M059J (cell line): ENCODE measurements at regions not wholly inside any gene's neighbourhood (a gene's known extent, or its start where the extent isn't known, plus 50 kb on each side); places are given as distances from the start of the nearest gene placed in this dataset.
A peak's percentile ranks its signal among the peaks of the same experiment; 100 is the strongest.
"Not testable (repeated sequence)": the region's sequence is repeated elsewhere in the genome, so short reads cannot be mapped to it uniquely, and the experiment has no call there.

Source experiments
- DNase-seq: peaks from one replicate; pipeline ENCODE4 v3.0.0-alpha.2; 2012; ENCODE audit warnings: low read depth

GRCh38 chr2:238723740-238724320 is 124.1 kb upstream of the TWIST2 start:
- DNase-seq, result not testable (repeated sequence)

DNA sequence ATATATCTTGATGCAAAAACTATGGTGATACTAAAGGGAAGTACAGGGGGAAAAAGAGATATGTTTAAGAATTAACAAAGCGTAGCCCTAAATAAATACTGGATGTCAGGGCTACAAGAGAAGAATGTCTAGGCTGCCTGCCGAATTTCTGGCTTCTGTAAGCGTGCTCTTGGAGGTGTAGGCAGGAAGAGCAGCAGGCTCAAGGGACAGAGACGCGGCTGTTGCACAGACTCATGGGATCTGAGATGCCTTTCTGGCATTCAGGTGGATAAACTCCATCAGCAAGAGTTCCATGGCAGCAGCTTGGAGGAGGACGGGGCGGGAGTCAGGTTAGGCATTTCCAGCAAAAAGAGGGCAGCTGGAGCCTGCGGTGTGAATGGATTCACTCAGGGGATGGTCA is 123.2 kb upstream of the TWIST2 start:
- DNase-seq, result no peak

DNA sequence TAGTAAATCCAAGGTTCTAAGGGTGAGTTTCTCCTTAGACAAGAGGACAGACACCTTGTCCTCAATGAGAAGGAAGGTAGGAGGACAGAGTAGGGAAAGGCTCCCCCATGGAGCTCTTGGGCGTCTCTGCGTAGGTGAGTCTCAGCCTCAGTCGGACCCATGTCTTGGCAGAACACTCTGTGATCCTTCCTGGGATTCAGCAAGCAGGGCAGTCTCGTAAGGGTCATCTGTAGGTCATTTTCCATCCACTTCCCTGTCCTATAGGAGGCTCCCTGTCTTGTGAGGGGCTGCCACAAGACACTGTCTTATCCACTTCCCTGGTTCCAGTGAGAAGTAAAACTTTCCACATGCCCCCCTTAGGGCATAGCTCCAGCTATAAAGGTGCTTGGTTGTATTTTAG is 122.6 kb upstream of the TWIST2 start:
- DNase-seq, result no peak

- DNase-seq, result no peak
These were observed 121.0 kb upstream of the TWIST2 start for GRCh38 chr2:238726670-238727584.

- DNase-seq, result no peak
These were observed 120.1 kb upstream of the TWIST2 start for GRCh38 chr2:238727585-238728329.

GRCh38 chr2:238728330-238729260 is 119.3 kb upstream of the TWIST2 start:
- DNase-seq, result peak; percentile 37

- no peak for DNase-seq
These were observed 118.5 kb upstream of the TWIST2 start for GRCh38 chr2:238729261-238729935.

DNA sequence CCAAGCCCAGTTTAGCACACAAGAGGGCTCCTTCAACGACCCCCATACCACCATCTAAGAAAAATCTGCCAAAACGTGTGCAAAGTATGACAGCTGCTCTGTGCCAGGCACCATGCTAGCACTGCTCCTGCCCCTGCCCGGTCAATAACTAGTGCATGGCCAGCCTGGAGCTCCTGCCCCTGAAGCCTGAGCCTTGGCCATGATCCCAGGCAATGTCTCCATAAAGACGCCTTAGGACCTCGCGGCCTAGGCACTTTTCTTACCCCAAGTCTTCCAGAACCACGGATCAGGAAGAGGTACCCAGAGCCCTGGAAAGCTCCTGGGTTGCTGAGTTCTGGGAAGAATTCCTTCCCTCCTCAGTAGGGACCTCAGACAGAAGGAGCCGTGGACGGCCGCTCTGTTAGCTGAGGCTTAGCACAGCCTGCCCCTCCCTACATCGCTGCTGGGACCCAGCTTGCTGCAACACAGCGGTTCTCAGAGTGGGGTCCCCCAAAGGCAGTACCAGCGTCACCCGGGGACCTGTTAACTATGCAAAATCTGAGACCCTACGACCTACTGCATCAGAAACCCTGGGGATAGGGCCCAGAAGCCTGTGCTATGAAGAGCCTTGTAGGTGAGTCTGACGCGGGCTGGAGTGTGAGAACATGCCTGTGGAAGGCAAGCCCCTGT is 117.8 kb upstream of the TWIST2 start:
- no peak for DNase-seq

- DNase-seq, result no peak
These were observed 117.0 kb upstream of the TWIST2 start for GRCh38 chr2:238730881-238731280.

DNA sequence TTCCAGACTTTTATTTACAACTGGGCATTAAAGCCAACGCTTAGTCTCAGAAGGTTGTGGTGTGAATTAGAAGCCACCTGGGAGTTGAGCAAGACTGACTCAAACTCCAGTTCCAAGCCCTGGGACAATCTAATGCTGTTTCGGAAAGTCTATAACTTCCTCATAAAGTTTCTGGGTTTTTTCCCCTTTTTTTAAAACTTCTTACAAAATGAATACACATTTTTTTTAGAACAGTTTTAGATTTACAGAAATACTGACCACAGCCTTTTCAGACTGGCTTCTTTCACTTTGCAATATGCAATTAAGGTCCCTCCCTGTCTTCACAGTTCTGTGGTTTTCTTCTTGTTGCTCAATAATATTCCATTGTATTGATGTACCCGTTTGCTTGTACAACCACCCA is 115.9 kb upstream of the TWIST2 start:
- DNase-seq, result no peak

DNA sequence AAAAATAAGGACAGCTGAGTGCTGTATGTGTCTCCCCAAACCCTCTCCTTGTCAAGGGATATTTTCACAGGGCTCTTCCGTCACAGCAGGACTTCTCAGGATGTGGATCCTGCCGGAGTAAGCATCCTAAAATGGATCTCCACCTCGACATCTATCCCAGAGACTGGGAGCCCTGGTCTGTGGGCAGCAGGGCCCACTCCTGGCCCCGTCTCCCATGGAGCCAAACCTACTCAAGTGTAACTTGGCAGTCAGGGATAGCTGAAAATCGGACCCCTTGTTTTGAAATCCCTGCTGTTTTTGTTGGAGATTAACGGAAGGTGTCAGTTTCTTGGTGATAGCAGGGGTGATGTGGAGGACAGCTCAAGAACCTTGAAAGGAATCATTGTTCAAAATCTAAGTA is 109.0 kb upstream of the TWIST2 start:
- no peak for DNase-seq

GRCh38 chr2:238739668-238740067 is 108.2 kb upstream of the TWIST2 start:
- DNase-seq, result no peak

GRCh38 chr2:238741277-238741676 is 106.6 kb upstream of the TWIST2 start:
- DNase-seq, result no peak

DNA sequence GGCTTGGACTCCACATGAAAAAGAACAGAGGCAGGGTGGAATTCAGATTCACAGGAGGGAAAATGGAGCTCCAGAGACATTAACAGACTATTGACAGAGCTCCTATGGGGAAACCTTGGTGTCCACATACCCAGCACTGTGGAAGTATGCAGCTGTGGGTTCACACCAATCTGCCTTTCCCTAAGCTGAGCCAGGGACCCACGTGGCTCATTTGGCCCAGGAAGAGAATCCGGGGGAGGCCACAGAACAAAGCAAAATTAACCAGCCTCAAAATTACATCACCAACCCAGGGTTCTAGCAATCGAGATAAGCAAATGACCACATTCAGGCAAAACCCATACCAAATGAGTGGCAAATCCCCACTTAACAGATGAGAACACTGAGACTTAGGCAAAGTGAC is 105.8 kb upstream of the TWIST2 start:
- DNase-seq, result no peak

GRCh38 chr2:238742664-238743063 is 105.2 kb upstream of the TWIST2 start:
- no peak for DNase-seq

DNA sequence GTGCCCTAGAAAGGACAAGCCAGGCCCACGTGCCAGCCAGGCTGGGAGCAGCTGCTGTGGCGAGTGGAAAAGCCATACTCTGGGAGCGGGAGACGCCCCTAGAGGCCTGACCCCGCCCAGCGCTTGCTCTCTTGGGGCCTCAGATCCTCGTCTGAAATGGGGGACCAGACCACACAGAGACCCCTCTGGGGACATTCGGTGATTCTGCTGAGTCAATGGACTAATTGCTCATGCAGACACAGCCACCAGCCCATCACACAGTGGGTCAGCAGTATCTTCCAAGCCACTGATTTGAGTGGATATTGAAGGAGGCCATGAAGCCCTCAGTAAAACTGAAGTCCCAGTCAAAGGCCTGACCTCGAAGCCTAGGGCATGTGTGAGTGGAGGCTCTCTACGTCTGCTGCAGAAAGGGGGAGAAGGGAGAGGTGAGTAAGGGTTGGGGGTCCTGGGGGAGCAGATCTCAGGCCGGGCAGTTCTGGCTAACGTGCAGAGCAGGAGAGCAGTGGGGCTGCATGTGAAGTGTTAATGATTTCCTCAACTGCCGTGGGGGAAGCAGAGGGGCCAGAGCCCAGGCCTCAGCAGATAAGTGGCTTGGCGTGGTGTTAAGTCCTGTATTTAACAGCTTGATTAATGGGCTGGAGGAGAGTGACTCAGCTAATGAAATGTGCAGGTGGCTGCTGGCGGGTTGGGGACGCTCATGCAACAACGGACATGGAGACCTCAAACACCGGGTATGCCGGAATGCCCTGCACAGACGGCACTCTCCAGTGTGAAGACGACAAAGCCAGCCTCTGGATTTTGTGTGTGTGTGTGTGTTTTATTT is 104.4 kb upstream of the TWIST2 start:
- DNase-seq, result peak; percentile 5

DNA sequence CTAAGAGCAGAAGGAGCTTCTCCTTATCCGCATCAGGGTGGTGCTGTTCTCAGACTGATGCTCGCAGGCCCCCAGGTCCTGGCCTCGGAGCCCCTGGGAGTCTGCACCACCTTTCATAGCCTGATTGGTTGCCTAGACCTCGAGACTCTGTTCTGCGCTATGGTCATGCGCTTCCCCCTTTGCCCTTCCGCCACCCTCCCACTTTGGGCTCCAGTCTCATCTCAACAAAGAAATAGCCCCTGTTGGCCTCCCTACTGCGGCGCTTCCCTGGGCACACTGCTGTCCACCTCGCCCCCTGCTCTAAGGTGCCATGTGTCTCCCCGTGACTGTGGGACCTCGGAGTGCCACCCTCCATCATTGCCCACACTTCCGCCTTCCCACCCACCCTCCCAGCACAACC is 102.9 kb upstream of the TWIST2 start:
- no peak for DNase-seq

DNA sequence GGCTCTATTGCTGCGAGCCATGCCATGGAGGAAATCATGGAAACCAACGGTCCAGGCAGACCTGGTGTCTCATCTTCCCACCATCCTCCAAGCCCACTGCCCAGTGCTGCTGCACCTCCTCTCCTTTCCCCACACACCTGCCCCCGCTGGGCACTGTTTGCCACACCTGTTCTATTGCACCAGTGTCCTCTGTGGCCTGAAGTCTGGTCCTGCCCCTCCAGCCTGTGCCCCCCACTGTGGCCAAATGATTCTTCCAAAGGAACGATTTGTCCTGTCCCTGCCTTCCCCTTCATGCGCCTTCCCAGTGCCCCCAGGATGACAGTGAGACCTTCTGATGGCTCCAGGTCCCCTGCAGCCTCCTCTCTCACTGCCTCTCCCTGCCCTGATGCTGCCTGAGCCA is 101.9 kb upstream of the TWIST2 start:
- no peak for DNase-seq

- no peak for DNase-seq
These were observed 100.8 kb upstream of the TWIST2 start for GRCh38 chr2:238747114-238747513.

DNA sequence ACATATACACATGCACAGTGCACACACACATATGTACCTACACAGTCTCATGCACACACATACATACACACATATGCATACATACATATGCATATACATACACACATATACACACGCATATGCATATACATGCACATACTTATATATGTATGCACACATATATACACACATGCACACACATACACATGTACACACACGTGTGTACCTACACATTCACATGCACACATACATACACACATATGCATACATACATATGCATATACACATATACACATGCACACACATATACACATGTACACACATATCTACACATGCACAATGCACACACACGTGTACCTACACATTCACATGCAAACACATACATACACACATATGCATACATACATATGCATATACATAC is 100.3 kb upstream of the TWIST2 start:
- no peak for DNase-seq
